ENCODE measurements at regions not wholly inside any gene's neighbourhood (a gene's known extent, or its start where the extent isn't known, plus 50 kb on each side); places are given as distances from the start of the nearest gene placed in this dataset.
"Not testable (repeated sequence)": the region's sequence is repeated elsewhere in the genome, so short reads cannot be mapped to it uniquely, and the experiment has no call there.

DNA sequence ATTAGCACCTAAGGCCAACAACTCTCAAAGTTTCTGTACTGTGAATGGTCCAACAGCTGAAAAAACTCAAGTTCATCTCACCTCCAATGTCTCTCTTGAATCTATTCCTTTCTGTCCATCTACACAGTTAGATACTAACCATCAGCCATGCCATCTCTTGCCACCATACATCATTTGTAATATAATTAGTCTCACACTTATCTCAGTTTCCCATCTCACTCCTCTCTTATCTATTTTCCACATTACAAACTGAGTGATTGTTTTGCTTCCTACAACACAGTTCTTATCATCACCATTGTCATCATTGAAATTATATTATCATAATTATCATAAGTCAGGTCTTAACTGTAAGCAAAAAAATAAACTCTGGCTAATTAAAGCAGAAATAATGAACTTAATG lies 393.9 kb downstream of the PRELID2 start:
- Histone ChIP-seq H3K4me1 (ENCODE audit: low read length) (no peaks in the 10 kb centered on the region), H4K20me1 (ENCODE audit: insufficient read depth, low read depth, low read length) (no peaks in the 10 kb centered on the region), H3K4me2 (ENCODE audit: low read depth, low read length, poor library complexity, severe bottlenecking) (no peak overlapping the region), H3K27ac (ENCODE audit: low read length) (no peak overlapping the region), H3K27me3 (ENCODE audit: low read length) (no peaks in the 10 kb centered on the region), H3K9ac (ENCODE audit: low read length) (no peak overlapping the region), H3K9me2 (replicated peaks; ENCODE audit: insufficient read depth, low read length) (no peaks in the 10 kb centered on the region), H3K36me3 (ENCODE audit: insufficient read depth, low read length) (no peaks in the 10 kb centered on the region), H2AFZ (ENCODE audit: low read length) (no peak overlapping the region), H3K79me2 (ENCODE audit: low read length) (no peaks in the 10 kb centered on the region), H3K9me3 (ENCODE audit: low read length) (no peaks in the 10 kb centered on the region), H3K4me3 (ENCODE audit: low read length) (no peak overlapping the region)
- no peak for DNase-seq

DNA sequence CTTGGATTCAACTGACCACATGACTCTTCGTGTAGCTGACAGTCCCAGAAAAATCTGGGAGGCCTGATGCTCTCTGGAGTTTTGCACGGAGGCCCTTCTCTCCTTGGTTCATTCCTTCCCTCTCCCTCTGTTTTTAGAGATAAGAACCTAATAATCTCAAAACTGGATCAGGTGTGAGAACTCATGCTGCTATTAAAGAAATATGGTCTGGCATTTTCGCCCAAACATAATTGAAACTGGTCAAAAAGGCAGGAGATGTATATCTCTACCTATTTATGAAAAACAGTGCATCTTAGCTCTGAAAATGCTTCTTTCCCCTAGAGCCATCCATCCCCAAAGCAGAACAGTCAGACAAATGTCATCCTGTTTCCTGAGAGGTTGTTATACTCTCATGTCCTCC lies 397.5 kb downstream of the PRELID2 start:
- H3K9me2 ChIP-seq (replicated peaks; ENCODE audit: insufficient read depth, low read length) = no peaks in the 10 kb centered on the region
- no peaks in the 10 kb centered on the region for H3K79me2 ChIP-seq (ENCODE audit: low read length)
- no peak overlapping the region for H3K27ac ChIP-seq (ENCODE audit: low read length)
- no peak overlapping the region for H3K9ac ChIP-seq (ENCODE audit: low read length)
- no peak overlapping the region for H2AFZ ChIP-seq (ENCODE audit: low read length)
- H3K4me3 ChIP-seq (ENCODE audit: low read length) = no peak overlapping the region
- no peaks in the 10 kb centered on the region for H3K4me1 ChIP-seq (ENCODE audit: low read length)
- DNase-seq = no peak
- no peaks in the 10 kb centered on the region for H3K27me3 ChIP-seq (ENCODE audit: low read length)
- no peaks in the 10 kb centered on the region for H3K9me3 ChIP-seq (ENCODE audit: low read length)
- H3K36me3 ChIP-seq (ENCODE audit: insufficient read depth, low read length) = no peaks in the 10 kb centered on the region
- H4K20me1 ChIP-seq (ENCODE audit: insufficient read depth, low read depth, low read length) = no peaks in the 10 kb centered on the region
- H3K4me2 ChIP-seq (ENCODE audit: low read depth, low read length, poor library complexity, severe bottlenecking) = no peak overlapping the region

DNA sequence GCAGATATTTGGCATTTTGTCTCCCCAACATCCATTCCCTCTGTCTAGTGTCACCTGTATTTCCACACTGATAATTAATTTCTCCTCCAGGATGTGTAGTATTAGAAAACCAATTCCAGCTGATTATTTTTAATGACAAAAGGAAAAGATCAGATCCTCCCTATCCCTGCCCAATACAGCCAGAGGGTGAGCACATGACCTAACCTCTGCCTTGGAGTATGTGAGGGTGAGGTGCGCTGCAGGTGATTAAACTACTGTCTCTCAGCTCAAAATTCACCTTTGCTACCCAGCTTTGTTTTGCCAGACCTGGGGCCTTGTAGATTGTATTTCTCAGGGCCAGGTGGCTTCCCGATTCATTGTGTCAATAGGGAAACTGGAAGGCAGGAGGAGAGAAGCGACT lies 402.1 kb downstream of the PRELID2 start:
- no peak overlapping the region for H3K9ac ChIP-seq (ENCODE audit: low read length)
- H3K4me1 ChIP-seq (ENCODE audit: low read length) = no peaks in the 10 kb centered on the region
- H3K4me2 ChIP-seq (ENCODE audit: low read depth, low read length, poor library complexity, severe bottlenecking) = no peak overlapping the region
- H3K9me3 ChIP-seq (ENCODE audit: low read length) = no peaks in the 10 kb centered on the region
- H3K9me2 ChIP-seq (replicated peaks; ENCODE audit: insufficient read depth, low read length) = no peaks in the 10 kb centered on the region
- no peak for DNase-seq
- no peaks in the 10 kb centered on the region for H3K36me3 ChIP-seq (ENCODE audit: insufficient read depth, low read length)
- no peak overlapping the region for H3K4me3 ChIP-seq (ENCODE audit: low read length)
- H3K27ac ChIP-seq (ENCODE audit: low read length) = no peak overlapping the region
- H4K20me1 ChIP-seq (ENCODE audit: insufficient read depth, low read depth, low read length) = no peaks in the 10 kb centered on the region
- no peaks in the 10 kb centered on the region for H3K27me3 ChIP-seq (ENCODE audit: low read length)
- H3K79me2 ChIP-seq (ENCODE audit: low read length) = no peaks in the 10 kb centered on the region
- no peak overlapping the region for H2AFZ ChIP-seq (ENCODE audit: low read length)

DNA sequence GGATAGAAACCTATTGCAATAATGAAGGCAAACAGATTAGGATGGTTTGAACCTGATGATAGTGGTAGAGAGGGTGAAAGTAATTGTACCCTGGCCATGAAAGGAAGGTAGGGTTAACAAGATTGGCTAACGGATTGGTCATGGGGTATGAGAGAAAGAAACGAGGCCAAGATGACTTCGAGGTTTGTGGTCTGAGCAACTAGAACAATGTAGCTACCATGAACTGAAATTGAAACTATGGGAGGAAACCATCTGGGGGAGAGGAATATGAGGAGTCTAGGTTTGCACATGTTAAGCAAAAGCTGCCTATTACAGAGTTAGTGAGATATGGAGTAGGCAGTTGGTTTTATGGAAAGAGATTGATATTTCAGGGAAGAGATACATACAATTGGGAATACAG lies 406.0 kb downstream of the PRELID2 start:
- H3K4me1 ChIP-seq (ENCODE audit: low read length) = no peaks in the 10 kb centered on the region
- H3K36me3 ChIP-seq (ENCODE audit: insufficient read depth, low read length) = no peaks in the 10 kb centered on the region
- no peak overlapping the region for H3K27ac ChIP-seq (ENCODE audit: low read length)
- no peaks in the 10 kb centered on the region for H3K9me3 ChIP-seq (ENCODE audit: low read length)
- H3K9me2 ChIP-seq (replicated peaks; ENCODE audit: insufficient read depth, low read length) = no peaks in the 10 kb centered on the region
- H3K4me2 ChIP-seq (ENCODE audit: low read depth, low read length, poor library complexity, severe bottlenecking) = no peak overlapping the region
- H3K79me2 ChIP-seq (ENCODE audit: low read length) = no peaks in the 10 kb centered on the region
- H3K27me3 ChIP-seq (ENCODE audit: low read length) = no peaks in the 10 kb centered on the region
- H3K9ac ChIP-seq (ENCODE audit: low read length) = no peak overlapping the region
- H4K20me1 ChIP-seq (ENCODE audit: insufficient read depth, low read depth, low read length) = no peaks in the 10 kb centered on the region
- no peak overlapping the region for H3K4me3 ChIP-seq (ENCODE audit: low read length)
- no peak for DNase-seq
- no peak overlapping the region for H2AFZ ChIP-seq (ENCODE audit: low read length)

DNA sequence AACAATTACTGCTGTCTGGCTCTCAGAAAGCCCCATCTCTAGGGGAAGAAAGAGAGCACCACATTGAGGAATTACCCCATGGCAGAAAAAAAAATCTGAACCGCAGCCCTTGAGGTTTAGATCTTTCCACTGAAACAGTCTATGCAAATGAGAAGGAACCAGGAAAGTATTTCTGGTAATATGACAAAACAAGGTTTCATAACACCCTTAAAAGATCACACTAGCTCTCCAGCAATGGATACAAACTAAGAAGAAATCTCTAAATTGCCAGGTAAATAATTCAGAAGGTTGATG lies 427.1 kb downstream of the PRELID2 start:
- no peaks in the 10 kb centered on the region for H3K36me3 ChIP-seq (ENCODE audit: insufficient read depth, low read length)
- no peaks in the 10 kb centered on the region for H4K20me1 ChIP-seq (ENCODE audit: insufficient read depth, low read depth, low read length)
- no peaks in the 10 kb centered on the region for H3K79me2 ChIP-seq (ENCODE audit: low read length)
- DNase-seq = no peak
- no peak overlapping the region for H3K4me3 ChIP-seq (ENCODE audit: low read length)
- H3K4me1 ChIP-seq (ENCODE audit: low read length) = no peaks in the 10 kb centered on the region
- no peaks in the 10 kb centered on the region for H3K9me3 ChIP-seq (ENCODE audit: low read length)
- H3K4me2 ChIP-seq (ENCODE audit: low read depth, low read length, poor library complexity, severe bottlenecking) = no peak overlapping the region
- no peak overlapping the region for H3K27ac ChIP-seq (ENCODE audit: low read length)
- no peak overlapping the region for H2AFZ ChIP-seq (ENCODE audit: low read length)
- H3K27me3 ChIP-seq (ENCODE audit: low read length) = no peaks in the 10 kb centered on the region
- H3K9ac ChIP-seq (ENCODE audit: low read length) = no peak overlapping the region
- no peaks in the 10 kb centered on the region for H3K9me2 ChIP-seq (replicated peaks; ENCODE audit: insufficient read depth, low read length)

DNA sequence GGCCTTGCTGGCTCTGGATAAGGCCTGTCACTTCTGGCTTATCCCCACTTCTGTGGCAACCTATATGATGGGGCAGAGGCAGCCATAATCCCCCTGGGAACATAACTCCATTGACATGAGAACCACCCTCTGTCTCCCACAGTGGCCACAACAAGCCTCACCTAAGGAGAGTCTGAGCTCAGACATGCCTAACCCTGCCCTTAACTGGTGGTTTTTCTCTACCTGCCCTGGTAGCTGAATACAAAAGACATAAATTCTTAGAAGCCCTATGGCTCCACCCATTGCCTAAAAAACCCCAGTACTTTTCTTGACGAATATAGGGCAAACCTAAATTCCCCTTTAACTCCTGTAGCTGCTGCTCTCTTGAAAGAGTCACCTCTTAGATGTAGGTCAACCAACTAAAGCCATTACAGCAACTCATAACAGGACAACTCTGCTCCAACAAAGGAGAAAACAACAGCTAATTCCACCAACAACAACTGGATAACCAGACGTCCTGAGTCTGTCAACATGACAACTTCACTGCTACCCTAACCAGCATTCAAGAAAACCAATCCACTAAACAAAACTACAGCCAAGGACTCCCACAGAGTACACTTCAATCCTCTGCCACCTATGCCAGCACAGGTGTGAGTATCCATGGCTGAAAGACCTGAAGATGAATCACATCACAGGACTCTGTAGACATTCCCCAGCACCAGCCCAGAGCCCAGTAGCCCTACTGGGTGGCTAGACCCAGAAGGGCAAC lies 427.7 kb downstream of the PRELID2 start:
- Histone ChIP-seq H4K20me1 (ENCODE audit: insufficient read depth, low read depth, low read length) (no peaks in the 10 kb centered on the region), H3K27ac (ENCODE audit: low read length) (no peak overlapping the region), H3K4me3 (ENCODE audit: low read length) (no peak overlapping the region), H3K27me3 (ENCODE audit: low read length) (no peaks in the 10 kb centered on the region), H3K9me2 (replicated peaks; ENCODE audit: insufficient read depth, low read length) (no peaks in the 10 kb centered on the region), H3K79me2 (ENCODE audit: low read length) (no peaks in the 10 kb centered on the region), H3K4me2 (ENCODE audit: low read depth, low read length, poor library complexity, severe bottlenecking) (no peak overlapping the region), H3K9ac (ENCODE audit: low read length) (no peak overlapping the region), H3K9me3 (ENCODE audit: low read length) (no peaks in the 10 kb centered on the region), H3K4me1 (ENCODE audit: low read length) (no peaks in the 10 kb centered on the region), H3K36me3 (ENCODE audit: insufficient read depth, low read length) (no peaks in the 10 kb centered on the region), H2AFZ (ENCODE audit: low read length) (no peak overlapping the region)
- no peak for DNase-seq

DNA sequence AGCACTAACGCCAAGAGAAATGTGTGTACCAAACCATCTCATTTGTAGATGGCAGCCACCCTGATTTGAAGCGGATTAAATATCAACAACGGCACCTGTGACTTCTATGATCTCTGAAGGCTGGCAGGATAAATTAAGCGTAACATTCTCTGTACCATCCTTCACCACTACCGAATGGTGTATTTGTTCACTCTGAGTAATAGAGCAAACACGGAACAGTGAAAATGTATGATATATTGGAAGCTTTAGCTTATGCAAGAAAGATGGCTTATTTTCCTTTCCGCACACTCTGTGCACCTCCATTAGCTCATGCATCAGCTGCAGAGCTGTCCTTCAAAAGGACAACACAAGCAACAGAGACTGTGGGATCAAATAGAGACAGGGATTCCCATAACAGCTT lies 431.1 kb downstream of the PRELID2 start:
- Histone ChIP-seq H3K36me3 (ENCODE audit: insufficient read depth, low read length) (no peaks in the 10 kb centered on the region), H3K27me3 (ENCODE audit: low read length) (no peaks in the 10 kb centered on the region), H3K9ac (ENCODE audit: low read length) (no peak overlapping the region), H4K20me1 (ENCODE audit: insufficient read depth, low read depth, low read length) (no peaks in the 10 kb centered on the region), H3K4me1 (ENCODE audit: low read length) (no peaks in the 10 kb centered on the region), H3K4me3 (ENCODE audit: low read length) (no peak overlapping the region), H3K79me2 (ENCODE audit: low read length) (no peaks in the 10 kb centered on the region), H3K9me2 (replicated peaks; ENCODE audit: insufficient read depth, low read length) (no peaks in the 10 kb centered on the region), H2AFZ (ENCODE audit: low read length) (no peak overlapping the region), H3K4me2 (ENCODE audit: low read depth, low read length, poor library complexity, severe bottlenecking) (no peak overlapping the region), H3K27ac (ENCODE audit: low read length) (no peak overlapping the region), H3K9me3 (ENCODE audit: low read length) (no peaks in the 10 kb centered on the region)
- no peak for DNase-seq

DNA sequence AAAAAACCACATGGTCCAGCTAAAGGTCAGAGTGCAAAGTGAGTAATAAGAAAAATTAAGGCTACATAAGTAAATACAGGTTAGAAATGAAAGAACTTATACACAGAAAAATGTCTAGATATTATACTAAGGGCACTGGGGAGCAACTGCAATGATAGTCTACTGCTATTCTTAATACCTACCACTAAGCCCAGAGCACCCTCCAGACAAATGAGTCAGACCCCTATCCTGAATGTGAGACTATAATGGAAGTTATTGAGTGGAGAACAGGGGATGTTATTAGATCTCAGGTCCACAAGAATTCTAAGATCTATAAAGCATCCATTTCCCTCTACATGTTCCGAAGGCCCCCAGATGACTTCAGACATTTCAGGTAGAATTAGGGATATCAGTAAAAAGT lies 438.3 kb downstream of the PRELID2 start:
- Histone ChIP-seq H3K27ac (ENCODE audit: low read length) (no peak overlapping the region), H4K20me1 (ENCODE audit: insufficient read depth, low read depth, low read length) (no peaks in the 10 kb centered on the region), H2AFZ (ENCODE audit: low read length) (no peak overlapping the region), H3K4me1 (ENCODE audit: low read length) (no peaks in the 10 kb centered on the region), H3K36me3 (ENCODE audit: insufficient read depth, low read length) (no peaks in the 10 kb centered on the region), H3K27me3 (ENCODE audit: low read length) (no peaks in the 10 kb centered on the region), H3K79me2 (ENCODE audit: low read length) (no peaks in the 10 kb centered on the region), H3K4me2 (ENCODE audit: low read depth, low read length, poor library complexity, severe bottlenecking) (no peak overlapping the region), H3K9ac (ENCODE audit: low read length) (no peak overlapping the region), H3K9me2 (replicated peaks; ENCODE audit: insufficient read depth, low read length) (no peaks in the 10 kb centered on the region), H3K9me3 (ENCODE audit: low read length) (no peaks in the 10 kb centered on the region), H3K4me3 (ENCODE audit: low read length) (no peak overlapping the region)
- no peak for DNase-seq

DNA sequence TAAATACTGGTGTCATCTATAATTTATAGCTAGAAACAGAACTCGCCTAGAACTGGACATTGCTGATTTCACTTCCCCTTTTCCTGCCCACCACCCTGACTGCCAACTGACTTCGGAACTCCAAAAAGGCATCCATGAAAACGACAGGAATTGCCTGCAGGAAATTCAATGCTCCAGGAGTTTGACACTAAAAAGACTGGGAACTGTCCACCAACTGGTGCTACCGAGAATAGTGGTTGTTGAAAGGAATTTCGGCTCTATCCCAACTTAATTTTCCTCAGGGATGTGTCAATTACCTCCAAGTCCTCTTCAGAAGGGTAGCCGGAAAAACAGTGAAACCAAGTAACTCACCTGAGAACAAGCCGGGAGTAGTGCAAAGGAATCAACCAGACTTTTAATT lies 440.0 kb downstream of the PRELID2 start:
- H3K4me2 ChIP-seq (ENCODE audit: low read depth, low read length, poor library complexity, severe bottlenecking); H3K4me1 ChIP-seq (ENCODE audit: low read length); H3K9me3 ChIP-seq (ENCODE audit: low read length); H3K9ac ChIP-seq (ENCODE audit: low read length); DNase-seq; H3K4me3 ChIP-seq (ENCODE audit: low read length); H3K36me3 ChIP-seq (ENCODE audit: insufficient read depth, low read length); H3K9me2 ChIP-seq (replicated peaks; ENCODE audit: insufficient read depth, low read length); H3K27ac ChIP-seq (ENCODE audit: low read length); H3K27me3 ChIP-seq (ENCODE audit: low read length); H2AFZ ChIP-seq (ENCODE audit: low read length); H4K20me1 ChIP-seq (ENCODE audit: insufficient read depth, low read depth, low read length); H3K79me2 ChIP-seq (ENCODE audit: low read length): not testable (repeated sequence)
